Uterus (tissue), 3 donors: ENCODE measurements at regions not wholly inside any gene's neighbourhood (a gene's known extent, or its start where the extent isn't known, plus 50 kb on each side); places are given as distances from the start of the nearest gene placed in this dataset.

Experiments used
- DNase-seq, 2 donors: peaks; one replicate each; pipeline ENCODE4 v3.0.0-alpha.2; 2019 to 2020
- H3K27ac ChIP-seq, 2 donors: fragments of 200-600 bp; sonication (generic); 1 replicate in 1 of 2; 2 replicates in 1 of 2; pipeline ENCODE4 v1.5.1; 2016 to 2018
- H3K27me3 ChIP-seq, 2 donors: fragments of 200-600 bp; sonication (generic); one replicate each; pipeline ENCODE4 v1.5.1; 2018 to 2019; ENCODE audit warnings: control low read depth in 1 of 2
- H3K36me3 ChIP-seq, 2 donors: fragments of 200-600 bp; sonication (generic); one replicate each; pipeline ENCODE4 v1.5.1; 2019; ENCODE audit warnings: control low read depth in 1 of 2
- H3K4me1 ChIP-seq, 2 donors: fragments of 200-600 bp; sonication (generic); one replicate each; pipeline ENCODE4 v1.5.1; 2018 to 2019; ENCODE audit warnings: control low read depth in 1 of 2
- H3K4me3 ChIP-seq, 2 donors: fragments of 200-600 bp; sonication (generic); 1 replicate in 1 of 2; 2 replicates in 1 of 2; pipeline ENCODE4 v1.5.1; 2018 to 2019; ENCODE audit warnings: mild to moderate bottlenecking in 1 of 2
- H3K9me3 ChIP-seq, 2 donors: fragments of 200-600 bp; sonication (generic); one replicate each; pipeline ENCODE4 v1.5.1; 2019; ENCODE audit warnings: control low read depth in 1 of 2
- CTCF ChIP-seq, 4 experiments: fragments of 200-600 bp in 2 of 4; fragments of 450-650 bp in 2 of 4; sonication (generic) in 2 of 4; IDR thresholded peaks; one replicate each; pipeline ENCODE4 v1.5.1; 2016 to 2019; ENCODE audit warnings: antibody characterized with exemption in 4 of 4, mild to moderate bottlenecking in 2 of 4, moderate library complexity in 1 of 4
- POLR2A ChIP-seq, 2 donors: fragments of 450-650 bp; IDR thresholded peaks; one replicate each; pipeline ENCODE4 v1.6.1; 2016; ENCODE audit warnings: antibody characterized with exemption in 2 of 2, mild to moderate bottlenecking in 1 of 2, moderate library complexity in 1 of 2
- intact Hi-C: fragments of 100-400 bp; cut with DNase I; formaldehyde crosslinking; loops from one replicate; pipeline ENCODE4 v1.15.1; 2023; ENCODE audit warnings: low total_unique reads
- donor health status: DM: yes; HTN: yes; CAD: no.

DNA sequence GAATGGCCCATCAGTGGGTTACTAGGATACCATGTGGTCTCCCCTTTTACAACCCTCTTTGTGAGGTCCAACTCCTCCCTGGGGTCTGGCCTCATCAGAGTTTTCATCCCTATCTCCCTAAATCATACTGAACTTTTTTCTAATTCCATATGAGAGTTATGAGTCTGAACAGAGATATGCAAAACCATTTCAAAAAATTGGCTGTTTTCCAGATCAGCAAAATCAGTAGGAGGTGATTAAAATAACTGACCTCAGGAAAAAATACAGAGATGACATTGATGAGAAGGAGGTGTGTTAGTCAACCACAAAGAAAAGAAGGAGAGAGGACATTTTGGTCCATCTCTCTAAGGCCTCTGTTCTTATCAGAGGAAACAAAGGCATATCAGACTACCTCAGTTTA is 200.8 kb upstream of the CFAP20DC start:
- intact Hi-C loops = no loop called here

DNA sequence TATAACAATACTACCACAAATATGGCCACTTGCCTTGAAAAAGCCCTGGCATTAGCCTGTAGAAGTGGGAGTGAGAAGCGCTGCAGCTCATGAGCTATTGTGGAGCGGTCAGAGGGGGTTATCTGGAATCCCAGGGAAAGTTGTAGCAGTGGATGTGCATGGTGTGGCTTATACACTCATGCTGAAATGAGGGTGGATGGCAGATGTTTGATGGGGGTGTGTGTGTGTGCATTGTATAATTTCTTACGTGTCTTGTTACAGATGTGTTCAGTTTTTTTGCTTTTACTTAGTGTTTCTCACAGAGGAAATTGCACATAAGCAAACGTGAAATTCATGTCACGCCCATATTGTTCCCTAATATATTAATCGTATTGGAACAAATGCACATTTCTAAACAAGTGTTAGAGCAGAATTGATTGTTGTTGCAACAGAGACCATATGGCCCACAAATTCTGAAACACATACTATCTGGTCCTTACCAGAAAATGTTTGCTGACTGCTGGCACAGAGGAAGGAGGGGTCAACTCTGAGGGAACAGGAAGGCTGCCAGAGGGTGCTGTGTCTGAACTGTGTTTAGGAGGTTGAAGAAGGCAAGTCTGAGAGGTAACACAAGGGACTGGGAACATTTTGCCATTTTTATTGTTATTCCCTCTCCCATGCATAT is 200.0 kb upstream of the CFAP20DC start:
- intact Hi-C loops = no loop called here
- no peaks in the 10 kb centered on the region for H3K27me3 ChIP-seq
- H3K36me3 ChIP-seq = no peaks in the 10 kb centered on the region
- no peak for DNase-seq
- H3K27ac ChIP-seq = no peak overlapping the region
- TF ChIP-seq POLR2A (IDR thresholded peaks at IDR 0.05) = no peak
- no peaks in the 10 kb centered on the region for H3K4me1 ChIP-seq
- H3K4me3 ChIP-seq = no peak overlapping the region
- no peaks in the 10 kb centered on the region for H3K9me3 ChIP-seq

More for the DNA sequence above, 200.8 kb upstream of the CFAP20DC start:
- Histone ChIP-seq H3K4me1 (no peaks in the 10 kb centered on the region), H3K9me3 (no peaks in the 10 kb centered on the region), H3K27me3 (no peaks in the 10 kb centered on the region), H3K36me3 (no peaks in the 10 kb centered on the region), H3K27ac (no peak overlapping the region), H3K4me3 (no peak overlapping the region)
- no peak for TF ChIP-seq CTCF (IDR thresholded peaks at IDR 0.05)
- no peak for TF ChIP-seq POLR2A (IDR thresholded peaks at IDR 0.05)
- no peak for DNase-seq

DNA sequence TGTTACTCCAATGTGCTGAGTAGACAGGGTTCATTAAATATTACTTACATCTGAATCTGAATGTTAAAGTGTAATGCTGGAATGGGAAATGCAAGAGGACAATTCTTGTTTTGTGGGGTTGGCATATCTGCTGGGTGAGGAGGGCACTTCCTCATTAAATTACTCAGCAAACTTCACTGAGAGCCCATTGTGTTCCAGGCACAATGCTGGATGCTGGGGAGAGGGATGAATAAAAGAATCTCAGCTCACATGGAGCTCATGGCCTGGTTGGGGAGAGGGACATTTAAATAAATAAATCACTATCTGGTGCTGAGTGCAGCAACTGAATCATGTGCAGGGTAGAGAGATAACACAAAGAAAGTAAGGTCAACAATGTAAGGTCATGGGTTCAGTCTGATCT is 199.2 kb upstream of the CFAP20DC start:
- DNase-seq = no peak
- intact Hi-C loops = no loop called here
- no peak for TF ChIP-seq CTCF (IDR thresholded peaks at IDR 0.05)
- no peak for TF ChIP-seq POLR2A (IDR thresholded peaks at IDR 0.05)
- Histone ChIP-seq H3K4me1 (no peaks in the 10 kb centered on the region), H3K4me3 (no peak overlapping the region), H3K36me3 (no peaks in the 10 kb centered on the region), H3K27ac (no peak overlapping the region), H3K27me3 (no peaks in the 10 kb centered on the region), H3K9me3 (no peaks in the 10 kb centered on the region)

DNA sequence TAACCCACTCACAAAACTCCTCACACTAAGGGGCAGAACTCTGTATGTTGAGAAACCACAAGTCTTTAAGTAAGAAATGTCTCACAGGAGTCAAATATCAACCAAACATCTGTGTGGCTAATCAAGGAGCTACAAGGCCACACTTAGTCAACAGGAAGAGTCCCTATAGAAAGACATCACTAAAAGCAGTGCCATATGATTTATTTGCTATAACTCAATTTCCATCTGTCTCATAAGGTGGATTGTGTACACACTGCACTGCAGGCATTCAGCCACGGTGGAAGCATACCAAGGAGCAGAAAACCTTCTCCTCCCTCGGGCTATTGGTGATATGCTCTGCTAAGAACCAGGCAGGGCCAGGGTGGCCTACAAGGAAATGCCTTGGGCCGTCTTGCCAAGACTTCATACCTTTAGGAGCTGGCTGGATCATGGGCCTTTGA is 197.6 kb upstream of the CFAP20DC start:
- H3K36me3 ChIP-seq = no peaks in the 10 kb centered on the region
- no peaks in the 10 kb centered on the region for H3K9me3 ChIP-seq
- no peaks in the 10 kb centered on the region for H3K4me1 ChIP-seq
- H3K27ac ChIP-seq = peak overlapping the region in 1 of 2 donors; percentile 73
- intact Hi-C loops = no loop called here
- H3K27me3 ChIP-seq = no peaks in the 10 kb centered on the region
- DNase-seq = no peak
- no peak overlapping the region for H3K4me3 ChIP-seq
- TF ChIP-seq POLR2A (IDR thresholded peaks at IDR 0.05) = no peak
- no peak for TF ChIP-seq CTCF (IDR thresholded peaks at IDR 0.05)

- intact Hi-C loops = no loop called here
- no peak for DNase-seq
- no peaks in the 10 kb centered on the region for H3K27me3 ChIP-seq
- no peaks in the 10 kb centered on the region for H3K9me3 ChIP-seq
- TF ChIP-seq POLR2A (IDR thresholded peaks at IDR 0.05) (no peak), CTCF (IDR thresholded peaks at IDR 0.05) (no peak)
- peak overlapping the region; percentile 26 to 73 for H3K27ac ChIP-seq
- no peak overlapping the region for H3K4me3 ChIP-seq
- H3K36me3 ChIP-seq = no peaks in the 10 kb centered on the region
- H3K4me1 ChIP-seq = no peaks in the 10 kb centered on the region
These were observed 197.0 kb upstream of the CFAP20DC start for GRCh38 chr3:59246719-59247401.
